ENCODE measurements at regions not wholly inside any gene's neighbourhood (a gene's known extent, or its start where the extent isn't known, plus 50 kb on each side); places are given as distances from the start of the nearest gene placed in this dataset.

GRCh38 chr4:138542191-138542776 lies 300.1 kb upstream of the SLC7A11 start:
- no peak for DNase-seq (ENCODE audit: low read depth)
- H3K4me3 ChIP-seq (ENCODE audit: low read depth, low read length), result no peak overlapping the region
- TF ChIP-seq CTCF (conservative IDR thresholded peaks at IDR 0.05; ENCODE audit: low read depth, low read length), result no peak

GRCh38 chr4:138540056-138540800 lies 298.1 kb upstream of the SLC7A11 start:
- TF ChIP-seq CTCF (conservative IDR thresholded peaks at IDR 0.05; ENCODE audit: low read depth, low read length), result no peak
- no peak for DNase-seq (ENCODE audit: low read depth)
- H3K4me3 ChIP-seq (ENCODE audit: low read depth, low read length), result no peak overlapping the region

- TF ChIP-seq CTCF (conservative IDR thresholded peaks at IDR 0.05; ENCODE audit: low read depth, low read length), result no peak
- DNase-seq (ENCODE audit: low read depth), result no peak
- H3K4me3 ChIP-seq (ENCODE audit: low read depth, low read length), result no peak overlapping the region
Measured at GRCh38 chr4:138538743-138539142, 296.6 kb upstream of the SLC7A11 start.

GRCh38 chr4:138537731-138538490 lies 295.8 kb upstream of the SLC7A11 start:
- DNase-seq (ENCODE audit: low read depth), result no peak
- TF ChIP-seq CTCF (conservative IDR thresholded peaks at IDR 0.05; ENCODE audit: low read depth, low read length), result no peak

GRCh38 chr4:138535316-138535715 lies 293.2 kb upstream of the SLC7A11 start:
- no peak overlapping the region for H3K4me3 ChIP-seq (ENCODE audit: low read depth, low read length)
- no peak for DNase-seq (ENCODE audit: low read depth)
- no peak for TF ChIP-seq CTCF (conservative IDR thresholded peaks at IDR 0.05; ENCODE audit: low read depth, low read length)

More at GRCh38 chr4:138537731-138538490, 295.8 kb upstream of the SLC7A11 start:
- no peak overlapping the region for H3K4me3 ChIP-seq (ENCODE audit: low read depth, low read length)

- peak; percentile 74 for TF ChIP-seq CTCF (conservative IDR thresholded peaks at IDR 0.05; ENCODE audit: low read depth, low read length)
- no peak for DNase-seq (ENCODE audit: low read depth)
- H3K4me3 ChIP-seq (ENCODE audit: low read depth, low read length), result no peak overlapping the region
Measured at GRCh38 chr4:138522366-138522765, 280.2 kb upstream of the SLC7A11 start.

Measured in epithelial cell of proximal tubule (primary cell).